ENCODE measurements at regions not wholly inside any gene's neighbourhood (a gene's known extent, or its start where the extent isn't known, plus 50 kb on each side); places are given as distances from the start of the nearest gene placed in this dataset.

DNA sequence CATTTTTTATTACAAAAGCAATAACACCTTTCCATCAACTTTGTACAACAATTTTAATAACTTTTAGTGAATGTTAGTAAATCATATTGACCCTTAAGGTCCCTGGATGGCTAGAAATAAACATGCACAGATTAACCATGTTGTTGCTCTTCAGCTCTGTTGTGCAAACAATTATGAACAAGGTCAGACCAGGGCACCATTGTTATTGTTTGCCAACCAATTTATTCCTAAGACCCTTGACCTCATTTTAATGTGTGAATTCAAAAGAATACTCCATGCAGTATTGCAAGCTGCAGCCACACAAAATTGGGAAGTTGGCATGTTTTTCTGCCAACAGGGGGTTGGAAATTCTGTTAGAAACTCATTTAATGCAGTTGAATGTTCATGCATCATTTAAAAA is 426.6 kb upstream of the MAP3K7 start (continued):
- TF ChIP-seq CHD7 (IDR thresholded peaks at IDR 0.05; ENCODE audit: insufficient replicate concordance, low read length) (no peak), RAD21 (IDR thresholded peaks at IDR 0.05 in 1 of 2, conservative IDR thresholded peaks at IDR 0.05 in 1 of 2; ENCODE audit: low read depth in 2 of 2, low read length in 2 of 2) (no peak), SIRT6 (IDR thresholded peaks at IDR 0.05; ENCODE audit: low read length) (no peak), EP300 (IDR thresholded peaks at IDR 0.05; ENCODE audit: borderline replicate concordance in 1 of 2, low read depth in 2 of 2, low read length in 2 of 2) (no peak)

All from H1 (cell line).